IMR-90 (cell line): ENCODE measurements at regions not wholly inside any gene's neighbourhood (a gene's known extent, or its start where the extent isn't known, plus 50 kb on each side); places are given as distances from the start of the nearest gene placed in this dataset.

Experiments used
- MXI1 ChIP-seq: IDR thresholded peaks from 2 replicates; pipeline ENCODE4 v1.6.1; 2012; ENCODE audit warnings: low read depth, mild to moderate bottlenecking, low read length, moderate library complexity, borderline replicate concordance
- POLR2A ChIP-seq: IDR thresholded peaks from 2 replicates; pipeline ENCODE4 v1.6.1; 2012; ENCODE audit warnings: mild to moderate bottlenecking, low read depth, low read length
- RAD21 ChIP-seq: IDR thresholded peaks from 2 replicates; pipeline ENCODE4 v1.6.1; 2012; ENCODE audit warnings: low read length, improper control_type of control experiment

DNA sequence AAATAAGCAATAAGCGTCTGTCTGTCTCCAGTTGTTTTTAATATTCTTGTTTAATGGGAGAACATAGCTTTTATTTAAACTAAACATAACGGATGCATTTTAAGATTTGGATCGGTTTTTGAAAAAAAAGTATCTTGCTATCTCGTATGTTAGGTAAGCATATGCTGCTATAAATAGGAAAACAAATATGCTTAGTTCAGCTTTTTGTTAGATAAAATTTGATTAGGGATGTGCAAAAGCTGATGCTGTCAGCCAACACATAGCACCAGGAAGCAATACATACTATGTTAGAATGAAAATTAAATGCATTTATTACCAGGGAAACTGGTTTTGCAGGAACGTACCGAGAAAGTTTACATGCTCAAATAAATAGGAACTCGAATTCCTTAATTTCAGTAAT lies 843.1 kb upstream of the WWC1 start:
- no peak for TF ChIP-seq POLR2A
- TF ChIP-seq MXI1: no peak
- no peak for TF ChIP-seq RAD21
